Prostate gland (tissue), 2 donors: ENCODE measurements at regions not wholly inside any gene's neighbourhood (a gene's known extent, or its start where the extent isn't known, plus 50 kb on each side); places are given as distances from the start of the nearest gene placed in this dataset.

ENCODE experiments used
- POLR2AphosphoS5 ChIP-seq: sonication (generic); formaldehyde crosslinking; IDR thresholded peaks from one replicate; pipeline ENCODE4 v1.6.1; 2017; ENCODE audit warnings: antibody characterized with exemption
- TF ChIP-seq, protein P1 (sequence below), 4 experiments: fragments of 200-600 bp in 2 of 4; fragments of 450-650 bp in 2 of 4; sonication (generic) in 2 of 4; IDR thresholded peaks; 1 replicate in 3 of 4; 2 replicates in 1 of 4; pipeline ENCODE4 v1.5.1; 2016 to 2019; ENCODE audit warnings: antibody characterized with exemption in 4 of 4, mild to moderate bottlenecking in 2 of 4, moderate library complexity in 2 of 4

DNA sequence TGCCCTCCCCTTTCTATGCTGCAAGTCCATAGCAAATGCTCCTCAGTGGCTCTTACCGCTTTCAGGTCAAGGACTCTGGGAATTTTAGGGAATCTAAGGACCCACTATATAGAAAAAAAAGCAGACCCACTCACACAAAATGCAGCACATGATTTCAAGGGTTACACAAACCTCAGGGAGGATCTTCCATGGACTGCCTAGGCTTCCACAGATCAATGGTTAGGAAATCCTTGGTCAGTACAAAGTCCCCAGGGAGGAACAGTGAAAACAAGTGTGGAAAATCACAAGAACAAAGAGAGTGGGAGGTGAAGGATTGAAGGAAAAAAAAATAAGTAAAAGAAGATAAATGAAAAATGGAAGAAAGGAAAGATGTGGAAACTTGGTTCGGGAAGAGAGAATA is 188.4 kb downstream of the AHR start:
- no peak for TF ChIP-seq POLR2AphosphoS5
- TF ChIP-seq, protein P1, sequence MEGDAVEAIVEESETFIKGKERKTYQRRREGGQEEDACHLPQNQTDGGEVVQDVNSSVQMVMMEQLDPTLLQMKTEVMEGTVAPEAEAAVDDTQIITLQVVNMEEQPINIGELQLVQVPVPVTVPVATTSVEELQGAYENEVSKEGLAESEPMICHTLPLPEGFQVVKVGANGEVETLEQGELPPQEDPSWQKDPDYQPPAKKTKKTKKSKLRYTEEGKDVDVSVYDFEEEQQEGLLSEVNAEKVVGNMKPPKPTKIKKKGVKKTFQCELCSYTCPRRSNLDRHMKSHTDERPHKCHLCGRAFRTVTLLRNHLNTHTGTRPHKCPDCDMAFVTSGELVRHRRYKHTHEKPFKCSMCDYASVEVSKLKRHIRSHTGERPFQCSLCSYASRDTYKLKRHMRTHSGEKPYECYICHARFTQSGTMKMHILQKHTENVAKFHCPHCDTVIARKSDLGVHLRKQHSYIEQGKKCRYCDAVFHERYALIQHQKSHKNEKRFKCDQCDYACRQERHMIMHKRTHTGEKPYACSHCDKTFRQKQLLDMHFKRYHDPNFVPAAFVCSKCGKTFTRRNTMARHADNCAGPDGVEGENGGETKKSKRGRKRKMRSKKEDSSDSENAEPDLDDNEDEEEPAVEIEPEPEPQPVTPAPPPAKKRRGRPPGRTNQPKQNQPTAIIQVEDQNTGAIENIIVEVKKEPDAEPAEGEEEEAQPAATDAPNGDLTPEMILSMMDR (IDR thresholded peaks at IDR 0.05) = no peak
